Fibroblast of the aortic adventitia (primary cell): ENCODE measurements at regions not wholly inside any gene's neighbourhood (a gene's known extent, or its start where the extent isn't known, plus 50 kb on each side); places are given as distances from the start of the nearest gene placed in this dataset.

ENCODE experiments used
- DNase-seq: peaks from one replicate; pipeline ENCODE4 v3.0.0-alpha.2; 2010; ENCODE audit warnings: low read depth
- H3K4me3 ChIP-seq: 2 replicates; pipeline ENCODE4 v1.5.1; 2011; ENCODE audit warnings: low read depth, mild to moderate bottlenecking, control low read depth, low read length, moderate library complexity
- CTCF ChIP-seq: IDR thresholded peaks from 2 replicates; pipeline ENCODE4 v1.5.1; 2011; ENCODE audit warnings: mild to moderate bottlenecking, low read length, control low read depth, inconsistent platforms; ENCODE audit not compliant: insufficient read depth

- no peak overlapping the region for H3K4me3 ChIP-seq
- no peak for DNase-seq
- no peak for TF ChIP-seq CTCF
These were observed 478.7 kb upstream of the REG3G start for GRCh38 chr2:78546843-78547242.

GRCh38 chr2:78549766-78550165, 475.7 kb upstream of the REG3G start:
- TF ChIP-seq CTCF = no peak
- no peak for DNase-seq
- H3K4me3 ChIP-seq = no peak overlapping the region

DNA sequence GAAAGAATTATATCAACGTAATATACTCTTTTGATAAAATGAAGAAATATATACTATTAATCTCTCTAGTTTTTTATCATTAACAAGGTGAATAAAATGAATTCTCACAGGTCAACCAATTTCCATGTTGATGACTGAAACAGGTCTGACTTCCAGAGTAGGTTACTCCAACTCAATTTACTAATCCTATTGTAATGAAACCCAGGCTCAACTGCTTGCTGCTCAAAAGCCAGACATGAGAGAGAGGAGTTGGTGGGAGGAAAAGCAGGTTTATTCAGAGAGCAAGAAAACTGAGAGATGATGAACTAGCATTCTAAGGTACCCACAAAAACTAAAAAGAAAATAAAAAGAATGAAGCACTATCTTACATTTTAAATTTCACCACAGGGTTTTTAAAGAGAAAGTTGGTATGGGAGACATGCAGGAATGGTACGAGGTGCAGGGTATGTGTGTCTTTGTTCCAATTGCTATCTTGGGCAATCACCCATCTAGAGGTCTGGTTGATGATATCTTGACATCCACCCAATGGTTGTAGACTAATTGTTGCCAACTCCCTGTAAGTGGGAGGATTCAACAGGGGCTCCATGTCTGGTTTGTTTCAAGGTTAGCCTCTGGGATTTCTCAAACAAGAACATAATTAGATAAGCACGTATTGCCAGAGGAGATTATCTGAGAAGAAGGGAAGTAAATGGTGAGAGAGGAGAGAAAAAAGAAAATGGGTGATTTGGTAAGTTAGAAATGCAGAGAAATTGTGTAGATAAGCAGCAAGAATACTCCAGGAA, 471.4 kb upstream of the REG3G start:
- no peak for DNase-seq
- TF ChIP-seq CTCF = no peak

GRCh38 chr2:78561876-78562275, 463.6 kb upstream of the REG3G start:
- TF ChIP-seq CTCF = no peak

More for the DNA sequence above, 471.4 kb upstream of the REG3G start:
- H3K4me3 ChIP-seq = no peak overlapping the region

GRCh38 chr2:78564666-78565065, 460.8 kb upstream of the REG3G start:
- no peak overlapping the region for H3K4me3 ChIP-seq
- no peak for TF ChIP-seq CTCF
- DNase-seq = no peak

More at GRCh38 chr2:78561876-78562275, 463.6 kb upstream of the REG3G start:
- DNase-seq = no peak
- no peak overlapping the region for H3K4me3 ChIP-seq

DNA sequence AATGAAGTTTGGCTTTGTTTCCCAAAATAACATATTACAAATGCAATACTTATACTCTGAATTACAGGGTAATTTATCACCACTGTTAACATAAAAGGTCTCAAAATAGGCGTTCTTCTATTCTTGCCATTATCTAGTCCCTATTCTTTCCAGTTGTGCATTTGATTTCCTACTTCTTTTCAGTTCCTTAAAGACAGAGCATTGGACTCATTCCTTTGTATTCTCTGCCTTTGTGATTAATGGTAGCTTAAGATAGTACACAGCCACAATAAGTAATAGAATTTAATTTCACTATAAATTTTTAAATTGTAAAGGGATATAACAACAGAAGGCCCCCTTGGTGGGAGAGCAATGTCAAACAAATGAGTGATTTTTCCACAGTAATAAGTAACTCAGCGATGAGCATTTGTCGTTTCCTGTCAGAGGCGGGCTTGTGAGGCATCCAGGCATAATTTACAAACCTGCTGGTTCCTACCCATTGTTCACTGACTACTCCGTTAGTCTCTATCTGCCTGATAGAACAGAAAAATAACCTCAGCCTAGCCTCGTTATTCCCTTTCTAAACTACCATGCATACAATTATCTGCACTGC, 456.6 kb upstream of the REG3G start:
- no peak for DNase-seq
- no peak overlapping the region for H3K4me3 ChIP-seq
- no peak for TF ChIP-seq CTCF
